ENCODE measurements at regions not wholly inside any gene's neighbourhood (a gene's known extent, or its start where the extent isn't known, plus 50 kb on each side); places are given as distances from the start of the nearest gene placed in this dataset.
A peak's percentile ranks its signal among the peaks of the same experiment; 100 is the strongest.

- TF ChIP-seq ELF1 (CRISPR knock-in tag; IDR thresholded peaks at IDR 0.05) = no peak
- TF ChIP-seq ATAD3A (CRISPR knock-in tag; IDR thresholded peaks at IDR 0.05) = no peak
- no peak for TF ChIP-seq POLR2AphosphoS2 (IDR thresholded peaks at IDR 0.05; ENCODE audit: low read depth, low read length)
- no peak; the same call in 1 of the 2 replicates for TF ChIP-seq ZNF709 (CRISPR knock-in tag; IDR thresholded peaks at IDR 0.05)
- no peak for TF ChIP-seq GTF2F1 (IDR thresholded peaks at IDR 0.05; ENCODE audit: low read length)
- no peak for TF ChIP-seq ADNP (CRISPR knock-in tag; IDR thresholded peaks at IDR 0.05)
- TF ChIP-seq ZBTB20 (CRISPR knock-in tag; IDR thresholded peaks at IDR 0.05; ENCODE audit: borderline replicate concordance, low read depth) = peak; percentile 31; the same call in 1 of the 2 replicates
- no peak for TF ChIP-seq ZNF619 (CRISPR knock-in tag; IDR thresholded peaks at IDR 0.05)
- no peak; the same call in 1 of the 2 replicates for TF ChIP-seq KLF15 (CRISPR knock-in tag; IDR thresholded peaks at IDR 0.05; ENCODE audit: borderline replicate concordance)
- TF ChIP-seq ZNF552 (CRISPR knock-in tag; IDR thresholded peaks at IDR 0.05; ENCODE audit: borderline replicate concordance) = no peak
- no peak for TF ChIP-seq SKI (IDR thresholded peaks at IDR 0.05; ENCODE audit: partially characterized antibody)
- no peak for TF ChIP-seq ZNF780A (CRISPR knock-in tag; IDR thresholded peaks at IDR 0.05)
- TF ChIP-seq CHCHD3 (CRISPR knock-in tag; IDR thresholded peaks at IDR 0.05) = no peak
- no peak for TF ChIP-seq CHD4 (IDR thresholded peaks at IDR 0.05; ENCODE audit: borderline replicate concordance, low read length)
- TF ChIP-seq HOXA7 (CRISPR knock-in tag; IDR thresholded peaks at IDR 0.05) = no peak
- TF ChIP-seq RNF2 (conservative IDR thresholded peaks at IDR 0.05; ENCODE audit: low read depth) = no peak
- no peak for TF ChIP-seq ZXDC (CRISPR knock-in tag; IDR thresholded peaks at IDR 0.05)
- TF ChIP-seq KDM6A (CRISPR knock-in tag; IDR thresholded peaks at IDR 0.05; ENCODE audit: low read depth) = no peak
- TF ChIP-seq RCOR2 (CRISPR knock-in tag; IDR thresholded peaks at IDR 0.05) = no peak
- TF ChIP-seq, protein P1, sequence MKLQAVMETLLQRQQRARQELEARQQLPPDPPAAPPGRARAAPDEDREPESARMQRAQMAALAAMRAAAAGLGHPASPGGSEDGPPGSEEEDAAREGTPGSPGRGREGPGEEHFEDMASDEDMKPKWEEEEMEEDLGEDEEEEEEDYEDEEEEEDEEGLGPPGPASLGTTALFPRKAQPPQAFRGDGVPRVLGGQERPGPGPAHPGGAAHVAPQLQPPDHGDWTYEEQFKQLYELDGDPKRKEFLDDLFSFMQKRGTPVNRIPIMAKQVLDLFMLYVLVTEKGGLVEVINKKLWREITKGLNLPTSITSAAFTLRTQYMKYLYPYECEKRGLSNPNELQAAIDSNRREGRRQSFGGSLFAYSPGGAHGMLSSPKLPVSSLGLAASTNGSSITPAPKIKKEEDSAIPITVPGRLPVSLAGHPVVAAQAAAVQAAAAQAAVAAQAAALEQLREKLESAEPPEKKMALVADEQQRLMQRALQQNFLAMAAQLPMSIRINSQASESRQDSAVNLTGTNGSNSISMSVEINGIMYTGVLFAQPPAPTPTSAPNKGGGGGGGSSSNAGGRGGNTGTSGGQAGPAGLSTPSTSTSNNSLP (IDR thresholded peaks at IDR 0.05; ENCODE audit: low read depth, low read length) = no peak
- TF ChIP-seq FOXK2 (IDR thresholded peaks at IDR 0.05) = no peak
- TF ChIP-seq HIVEP1 (CRISPR knock-in tag; IDR thresholded peaks at IDR 0.05) = 0 out of 2 replicates have a peak, but pooled peaks have one; percentile 7
- no peak for TF ChIP-seq ZKSCAN5 (CRISPR knock-in tag; IDR thresholded peaks at IDR 0.05)
- TF ChIP-seq BRD4 (CRISPR knock-in tag; IDR thresholded peaks at IDR 0.05) = no peak
Measured at GRCh38 chr16:85557083-85557970, 55.8 kb upstream of the GSE1 start (continued).
